Colonic mucosa (tissue), 4 donors: ENCODE measurements at regions not wholly inside any gene's neighbourhood (a gene's known extent, or its start where the extent isn't known, plus 50 kb on each side); places are given as distances from the start of the nearest gene placed in this dataset.

Experiments
- DNase-seq: peaks from one replicate; pipeline ENCODE4 v3.0.0-alpha.2; 2020
- H3K27ac ChIP-seq: fragments of 200-600 bp; one replicate; pipeline ENCODE4 v1.8.0; 2021
- H3K27me3 ChIP-seq: fragments of 200-600 bp; one replicate; pipeline ENCODE4 v1.8.0; 2021
- H3K36me3 ChIP-seq: fragments of 200-600 bp; one replicate; pipeline ENCODE4 v1.8.0; 2021
- H3K4me1 ChIP-seq: fragments of 200-600 bp; one replicate; pipeline ENCODE4 v1.8.0; 2021; ENCODE audit warnings: mild to moderate bottlenecking
- H3K4me3 ChIP-seq: fragments of 200-600 bp; one replicate; pipeline ENCODE4 v1.8.0; 2021
- H3K9ac ChIP-seq, 2 donors: one replicate each; pipeline ENCODE4 v1.7.0; 2013; ENCODE audit warnings: control low read depth in 2 of 2, low read depth in 2 of 2, low read length in 2 of 2
- H3K9me3 ChIP-seq: fragments of 200-600 bp; one replicate; pipeline ENCODE4 v1.8.0; 2021
- CTCF ChIP-seq: fragments of 200-600 bp; IDR thresholded peaks from one replicate; pipeline ENCODE4 v1.8.0; 2022; ENCODE audit warnings: antibody characterized with exemption, mild to moderate bottlenecking
- intact Hi-C: fragments of 100-400 bp; cut with DNase I; formaldehyde crosslinking; loops from one replicate; pipeline ENCODE4 v1.14.1; 2022
- donor health status: healthy.
- donor health status: DM: no; HTN: no; CAD: no.
- donor health status: DM: no; HTN: no; CAD: no.

- no peak overlapping the region for H3K4me3 ChIP-seq
- no peaks in the 10 kb centered on the region for H3K36me3 ChIP-seq
- TF ChIP-seq CTCF, result no peak
- DNase-seq, result no peak
- intact Hi-C loops, result no loop called here
- no peaks in the 10 kb centered on the region for H3K4me1 ChIP-seq
- no peak overlapping the region for H3K27ac ChIP-seq
- no peaks in the 10 kb centered on the region for H3K9me3 ChIP-seq
- no peak overlapping the region for H3K9ac ChIP-seq
- no peaks in the 10 kb centered on the region for H3K27me3 ChIP-seq
Measured at GRCh38 chr2:16210841-16211240, 270.5 kb downstream of the MYCN start.

- no peak for TF ChIP-seq CTCF
- Histone ChIP-seq H3K27ac (no peak overlapping the region), H3K27me3 (no peaks in the 10 kb centered on the region), H3K9ac (no peak overlapping the region), H3K9me3 (no peaks in the 10 kb centered on the region), H3K36me3 (no peaks in the 10 kb centered on the region), H3K4me3 (no peak overlapping the region), H3K4me1 (no peaks in the 10 kb centered on the region)
- intact Hi-C loops, result no loop called here
- DNase-seq, result no peak
Measured at GRCh38 chr2:16209799-16210198, 269.4 kb downstream of the MYCN start.

GRCh38 chr2:16208921-16209320 lies 268.6 kb downstream of the MYCN start:
- intact Hi-C loops, result no loop called here
- TF ChIP-seq CTCF, result no peak
- no peaks in the 10 kb centered on the region for H3K36me3 ChIP-seq

GRCh38 chr2:16208241-16208797 lies 268.0 kb downstream of the MYCN start:
- no peak overlapping the region for H3K9ac ChIP-seq
- no peak overlapping the region for H3K27ac ChIP-seq
- no peak for TF ChIP-seq CTCF
- H3K9me3 ChIP-seq, result no peaks in the 10 kb centered on the region
- H3K27me3 ChIP-seq, result no peaks in the 10 kb centered on the region
- intact Hi-C loops, result no loop called here
- no peaks in the 10 kb centered on the region for H3K36me3 ChIP-seq
- peaks cover 7% of the 10 kb centered on the region for H3K4me1 ChIP-seq
- no peak for DNase-seq
- H3K4me3 ChIP-seq, result no peak overlapping the region

More at GRCh38 chr2:16208921-16209320, 268.6 kb downstream of the MYCN start:
- Histone ChIP-seq H3K27ac (no peak overlapping the region), H3K27me3 (no peaks in the 10 kb centered on the region), H3K4me1 (peaks cover 2% of the 10 kb centered on the region), H3K9me3 (no peaks in the 10 kb centered on the region), H3K9ac (no peak overlapping the region), H3K4me3 (no peak overlapping the region)
- no peak for DNase-seq

- peaks cover 10% of the 10 kb centered on the region for H3K4me1 ChIP-seq
- H3K27ac ChIP-seq, result no peak overlapping the region
- no peaks in the 10 kb centered on the region for H3K36me3 ChIP-seq
- no peak for TF ChIP-seq CTCF
- intact Hi-C loops, result no loop called here
- H3K4me3 ChIP-seq, result no peak overlapping the region
- H3K27me3 ChIP-seq, result no peaks in the 10 kb centered on the region
- DNase-seq, result no peak
- no peak overlapping the region for H3K9ac ChIP-seq
- no peaks in the 10 kb centered on the region for H3K9me3 ChIP-seq
Measured at GRCh38 chr2:16207611-16208010, 267.3 kb downstream of the MYCN start.
